ENCODE measurements at regions not wholly inside any gene's neighbourhood (a gene's known extent, or its start where the extent isn't known, plus 50 kb on each side); places are given as distances from the start of the nearest gene placed in this dataset.

DNA sequence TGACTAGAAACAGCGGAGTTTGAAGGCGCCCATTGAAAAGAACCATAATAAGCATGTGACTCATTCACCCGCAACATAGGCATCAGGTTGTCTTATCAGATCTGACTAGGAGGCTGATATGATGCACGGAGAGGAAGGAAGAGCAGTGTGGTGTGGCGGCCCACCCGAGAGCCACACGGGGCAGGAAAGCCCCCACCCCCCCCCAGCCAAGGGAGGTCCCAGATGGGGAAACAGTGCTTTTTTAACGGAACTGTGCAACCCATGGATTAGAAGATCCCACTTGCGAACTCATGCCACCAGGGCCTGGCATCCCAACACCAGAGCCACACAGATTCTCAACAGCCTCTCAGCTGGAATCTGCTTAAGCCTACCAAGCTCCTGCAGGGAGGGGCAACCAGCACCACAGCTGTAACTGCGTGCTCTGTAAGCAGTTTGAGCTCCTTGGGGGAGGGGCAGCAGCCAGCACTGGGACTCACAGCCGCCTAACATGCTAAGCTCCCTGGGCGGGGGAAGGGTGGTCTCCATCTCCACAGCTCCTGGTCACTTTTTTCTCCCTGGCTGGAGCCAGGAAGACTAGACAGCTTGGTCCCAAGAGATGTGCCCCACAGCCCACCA, 466.2 kb downstream of the PDGFC start:
- DNase-seq (ENCODE audit: insufficient read length, low spot score) = no peak
- FAIRE-seq = no peak
- TF ChIP-seq, protein P1, sequence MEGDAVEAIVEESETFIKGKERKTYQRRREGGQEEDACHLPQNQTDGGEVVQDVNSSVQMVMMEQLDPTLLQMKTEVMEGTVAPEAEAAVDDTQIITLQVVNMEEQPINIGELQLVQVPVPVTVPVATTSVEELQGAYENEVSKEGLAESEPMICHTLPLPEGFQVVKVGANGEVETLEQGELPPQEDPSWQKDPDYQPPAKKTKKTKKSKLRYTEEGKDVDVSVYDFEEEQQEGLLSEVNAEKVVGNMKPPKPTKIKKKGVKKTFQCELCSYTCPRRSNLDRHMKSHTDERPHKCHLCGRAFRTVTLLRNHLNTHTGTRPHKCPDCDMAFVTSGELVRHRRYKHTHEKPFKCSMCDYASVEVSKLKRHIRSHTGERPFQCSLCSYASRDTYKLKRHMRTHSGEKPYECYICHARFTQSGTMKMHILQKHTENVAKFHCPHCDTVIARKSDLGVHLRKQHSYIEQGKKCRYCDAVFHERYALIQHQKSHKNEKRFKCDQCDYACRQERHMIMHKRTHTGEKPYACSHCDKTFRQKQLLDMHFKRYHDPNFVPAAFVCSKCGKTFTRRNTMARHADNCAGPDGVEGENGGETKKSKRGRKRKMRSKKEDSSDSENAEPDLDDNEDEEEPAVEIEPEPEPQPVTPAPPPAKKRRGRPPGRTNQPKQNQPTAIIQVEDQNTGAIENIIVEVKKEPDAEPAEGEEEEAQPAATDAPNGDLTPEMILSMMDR (IDR thresholded peaks at IDR 0.05; ENCODE audit: insufficient read depth, missing control alignments) = no peak

DNA sequence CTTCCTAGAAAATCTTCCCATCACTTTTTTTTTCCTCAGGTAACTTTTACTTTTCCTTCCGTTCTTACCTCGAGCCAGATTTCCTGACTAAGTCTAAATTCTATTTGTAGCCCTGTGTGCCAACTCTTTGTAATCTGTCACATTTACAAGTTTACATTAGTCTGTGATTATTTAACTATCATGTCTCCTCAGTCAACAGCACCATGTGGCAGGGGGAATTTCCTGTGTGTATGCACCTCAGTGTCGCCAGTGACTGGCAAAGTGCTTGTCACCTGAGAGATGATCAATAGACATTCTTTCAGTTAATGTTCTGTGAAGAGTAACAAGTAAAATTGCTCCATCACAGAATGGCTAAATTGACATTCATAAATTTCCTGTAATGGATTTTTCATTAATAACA, 468.5 kb downstream of the PDGFC start:
- DNase-seq (ENCODE audit: insufficient read length, low spot score) (no peak), FAIRE-seq (no peak)
- TF ChIP-seq, protein P1 (IDR thresholded peaks at IDR 0.05; ENCODE audit: insufficient read depth, missing control alignments) = no peak

DNA sequence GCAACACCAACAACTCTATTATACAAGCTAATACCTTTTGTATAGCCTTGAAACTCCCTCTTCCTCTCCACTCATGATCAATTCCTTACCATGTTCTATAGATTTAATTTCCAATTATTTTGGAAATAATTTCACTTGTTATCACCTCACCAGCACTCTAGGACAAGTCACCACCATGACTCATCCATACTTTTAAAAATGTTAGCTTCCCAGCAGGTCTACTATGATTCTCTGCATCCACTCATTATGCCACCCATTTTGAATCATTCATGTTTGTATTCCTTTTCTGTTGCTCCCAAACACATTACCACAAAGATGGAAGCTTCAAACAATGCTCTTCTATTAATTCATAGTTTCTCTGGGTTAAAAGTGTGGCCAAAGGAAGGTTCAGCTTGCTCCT, 469.6 kb downstream of the PDGFC start:
- no peak for FAIRE-seq
- DNase-seq (ENCODE audit: insufficient read length, low spot score) = no peak
- TF ChIP-seq, protein P1 (IDR thresholded peaks at IDR 0.05; ENCODE audit: insufficient read depth, missing control alignments) = no peak

DNA sequence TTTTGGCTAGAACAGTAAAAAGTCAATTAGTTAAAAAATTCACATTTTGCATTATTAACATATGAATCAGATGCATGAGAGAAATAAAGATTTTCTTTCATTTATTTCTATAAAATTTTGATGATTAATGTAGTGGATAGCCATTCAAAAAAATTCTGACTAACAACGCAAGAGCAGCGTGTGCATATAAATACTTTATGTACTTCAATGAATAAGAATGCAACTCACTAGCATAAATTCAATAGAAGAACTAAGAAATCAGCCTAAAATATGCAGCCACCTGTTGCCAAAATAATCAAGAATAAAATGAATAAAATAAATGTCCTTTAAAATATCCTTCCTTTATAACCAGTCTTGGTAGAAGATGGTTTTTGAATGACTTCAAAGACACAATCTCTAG, 471.9 kb downstream of the PDGFC start:
- DNase-seq (ENCODE audit: insufficient read length, low spot score) (no peak), FAIRE-seq (no peak)
- TF ChIP-seq, protein P1 (IDR thresholded peaks at IDR 0.05; ENCODE audit: insufficient read depth, missing control alignments) = no peak

DNA sequence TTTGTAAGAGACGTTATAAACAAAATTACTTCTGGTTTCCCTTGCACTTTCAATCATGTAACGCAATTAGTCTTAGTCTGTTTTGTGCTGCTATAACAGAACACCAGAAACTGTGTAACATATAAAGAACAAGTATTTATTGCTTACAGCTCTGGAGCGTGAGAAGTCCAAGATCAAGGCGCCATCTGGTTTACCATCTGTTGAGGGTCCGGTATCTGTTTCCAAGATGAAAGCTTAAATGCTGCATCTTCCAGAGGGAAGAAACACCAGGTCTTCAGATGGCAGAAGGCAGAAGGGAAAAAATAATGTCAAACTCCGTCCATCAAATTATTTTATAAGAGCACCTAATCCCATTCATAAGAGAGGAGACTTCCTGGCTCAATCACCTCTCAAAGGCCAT, 474.1 kb downstream of the PDGFC start:
- DNase-seq (ENCODE audit: insufficient read length, low spot score) (no peak), FAIRE-seq (peak; percentile 87)
- TF ChIP-seq, protein P1 (IDR thresholded peaks at IDR 0.05; ENCODE audit: insufficient read depth, missing control alignments) = no peak

DNA sequence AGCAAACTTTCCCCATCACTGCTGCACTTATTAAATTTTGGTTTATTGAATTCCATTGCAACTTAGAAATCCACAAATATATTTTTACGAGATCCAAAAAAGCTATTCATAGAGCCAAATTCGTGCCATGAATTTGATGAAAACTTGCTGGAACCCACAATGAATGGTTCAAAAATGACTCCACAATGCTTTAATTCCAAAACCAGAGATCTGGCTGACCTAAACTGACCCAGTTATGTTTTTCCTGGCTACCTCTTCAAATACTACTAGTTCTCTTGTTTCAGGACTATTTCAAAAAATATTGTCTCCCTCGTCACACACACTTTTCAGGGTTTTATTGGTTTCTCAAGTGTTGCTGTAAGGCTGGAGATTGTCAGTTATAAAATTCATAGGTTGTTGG, 474.8 kb downstream of the PDGFC start:
- no peak for DNase-seq (ENCODE audit: insufficient read length, low spot score)
- FAIRE-seq = no peak
- TF ChIP-seq, protein P1 (IDR thresholded peaks at IDR 0.05; ENCODE audit: insufficient read depth, missing control alignments) = no peak

DNA sequence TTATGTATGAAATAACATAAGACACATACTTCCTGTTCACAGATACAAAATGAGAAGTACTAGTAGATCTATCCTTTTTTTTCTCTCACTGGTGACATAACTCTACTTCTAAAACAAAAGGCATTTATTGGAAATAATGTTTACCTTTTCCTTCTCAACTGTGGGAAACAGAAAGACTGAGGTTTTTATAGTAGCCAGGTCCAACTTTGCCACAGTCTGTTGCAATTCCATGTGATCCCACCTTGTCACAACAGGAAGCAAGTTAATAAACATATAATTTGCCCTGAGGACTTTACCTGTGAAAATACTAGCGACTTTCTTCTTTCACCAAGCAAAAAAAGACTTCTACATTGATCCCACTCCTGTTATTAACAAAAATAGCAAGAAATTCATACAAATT, 475.8 kb downstream of the PDGFC start:
- FAIRE-seq (no peak), DNase-seq (ENCODE audit: insufficient read length, low spot score) (no peak)
- TF ChIP-seq, protein P1 (IDR thresholded peaks at IDR 0.05; ENCODE audit: insufficient read depth, missing control alignments) = no peak
